ENCODE measurements at regions not wholly inside any gene's neighbourhood (a gene's known extent, or its start where the extent isn't known, plus 50 kb on each side); places are given as distances from the start of the nearest gene placed in this dataset.

- TF ChIP-seq CTCF (IDR thresholded peaks at IDR 0.05; ENCODE audit: low read depth, low read length, poor library complexity, severe bottlenecking) (no peak), EZH2phosphoT487 (IDR thresholded peaks at IDR 0.05; ENCODE audit: borderline replicate concordance, low read length) (no peak)
These were observed 179.0 kb downstream of the ADGRA3 start for GRCh38 chr4:22336822-22337221.
